HEK293 (cell line): ENCODE measurements at regions not wholly inside any gene's neighbourhood (a gene's known extent, or its start where the extent isn't known, plus 50 kb on each side); places are given as distances from the start of the nearest gene placed in this dataset.

Experiments used
- CTCF ChIA-PET: fragments of 350-600 bp; formaldehyde crosslinking; extraction: SDS; loops from one replicate; lab custom pipeline; 2021; ENCODE audit warnings: antibody characterized with exemption; lab: Yijun Ruan, JAX
- POLR2A ChIA-PET: fragments of 300-600 bp; formaldehyde crosslinking; extraction: SDS; loops from one replicate; lab custom pipeline; 2020; ENCODE audit warnings: antibody characterized with exemption, inconsistent platforms; lab: Yijun Ruan, JAX
- H3K27ac ChIP-seq: fragments of 200-500 bp; sonication (Bioruptor generic); 2 replicates; pipeline ENCODE4 v1.5.1; 2014; ENCODE audit warnings: low read depth, low read length, control low read depth, inconsistent platforms; ENCODE audit errors: extremely low read depth
- H3K36me3 ChIP-seq, 2 experiments: fragments of 200-500 bp in 1 of 2; sonication (Bioruptor generic) in 1 of 2; 1 replicate in 1 of 2; 2 replicates in 1 of 2; pipeline ENCODE4 v1.5.1; 2014 to 2017; ENCODE audit warnings: inconsistent platforms in 2 of 2, low read length in 2 of 2; ENCODE audit not compliant: control insufficient read depth in 2 of 2, insufficient read depth in 1 of 2
- H3K4me1 ChIP-seq: fragments of 200-500 bp; sonication (Bioruptor generic); 2 replicates; pipeline ENCODE4 v1.5.1; 2014; ENCODE audit warnings: mild to moderate bottlenecking, low read length, inconsistent platforms; ENCODE audit not compliant: control insufficient read depth, insufficient read depth
- H3K4me3 ChIP-seq: 2 replicates; pipeline ENCODE4 v1.5.1; 2011; ENCODE audit warnings: low read depth, mild to moderate bottlenecking, control low read depth, low read length, moderate library complexity
- H3K9me3 ChIP-seq: fragments of 200-500 bp; sonication (Bioruptor generic); 2 replicates; pipeline ENCODE4 v1.5.1; 2014; ENCODE audit warnings: low read depth, low read length, inconsistent platforms; ENCODE audit not compliant: control insufficient read depth, insufficient read depth
- AEBP2 ChIP-seq: fragments of 450-650 bp; formaldehyde crosslinking; IDR thresholded peaks from 2 replicates; pipeline ENCODE4 v1.5.1; 2016; ENCODE audit warnings: missing biosample characterization, missing genetic modification characterization, borderline replicate concordance
- OSR2 ChIP-seq: fragments of 450-650 bp; formaldehyde crosslinking; IDR thresholded peaks from 2 replicates; pipeline ENCODE4 v1.5.1; 2016; ENCODE audit warnings: missing biosample characterization, missing genetic modification characterization
- WT1 ChIP-seq: fragments of 450-650 bp; formaldehyde crosslinking; IDR thresholded peaks from 2 replicates; pipeline ENCODE4 v1.5.1; 2016; ENCODE audit warnings: missing biosample characterization, missing genetic modification characterization
- YY2 ChIP-seq: fragments of 450-650 bp; formaldehyde crosslinking; IDR thresholded peaks from 2 replicates; pipeline ENCODE4 v1.5.1; 2016; ENCODE audit warnings: missing biosample characterization, missing genetic modification characterization
- ZBTB17 ChIP-seq: fragments of 450-650 bp; formaldehyde crosslinking; IDR thresholded peaks from 2 replicates; pipeline ENCODE4 v1.5.1; 2016; ENCODE audit warnings: missing biosample characterization, missing genetic modification characterization
- ZFP37 ChIP-seq: fragments of 450-650 bp; formaldehyde crosslinking; IDR thresholded peaks from 2 replicates; pipeline ENCODE4 v1.5.1; 2016; ENCODE audit warnings: missing biosample characterization, missing genetic modification characterization
- ZNF138 ChIP-seq: fragments of 450-650 bp; formaldehyde crosslinking; IDR thresholded peaks from 2 replicates; pipeline ENCODE4 v1.5.1; 2016; ENCODE audit warnings: missing biosample characterization, missing genetic modification characterization, borderline replicate concordance
- ZNF146 ChIP-seq: fragments of 450-650 bp; formaldehyde crosslinking; IDR thresholded peaks from 2 replicates; pipeline ENCODE4 v1.5.1; 2016; ENCODE audit warnings: missing biosample characterization, missing genetic modification characterization
- ZNF157 ChIP-seq: fragments of 450-650 bp; formaldehyde crosslinking; IDR thresholded peaks from 2 replicates; pipeline ENCODE4 v1.5.1; 2016; ENCODE audit warnings: missing biosample characterization, missing genetic modification characterization
- ZNF24 ChIP-seq: fragments of 450-650 bp; formaldehyde crosslinking; IDR thresholded peaks from 2 replicates; pipeline ENCODE4 v1.5.1; 2016; ENCODE audit warnings: missing biosample characterization, missing genetic modification characterization
- ZNF335 ChIP-seq: fragments of 450-650 bp; formaldehyde crosslinking; conservative IDR thresholded peaks from 2 replicates; pipeline ENCODE4 v1.5.1; 2016; ENCODE audit warnings: missing biosample characterization, missing genetic modification characterization
- ZNF501 ChIP-seq: fragments of 450-650 bp; formaldehyde crosslinking; IDR thresholded peaks from 2 replicates; pipeline ENCODE4 v1.5.1; 2016; ENCODE audit warnings: missing biosample characterization, missing genetic modification characterization
- ZNF548 ChIP-seq: fragments of 450-650 bp; formaldehyde crosslinking; IDR thresholded peaks from 2 replicates; pipeline ENCODE4 v1.5.1; 2016; ENCODE audit warnings: missing biosample characterization, missing genetic modification characterization
- ZNF558 ChIP-seq: fragments of 450-650 bp; formaldehyde crosslinking; IDR thresholded peaks from 2 replicates; pipeline ENCODE4 v1.5.1; 2016; ENCODE audit warnings: missing biosample characterization, missing genetic modification characterization
- ZNF560 ChIP-seq: fragments of 450-650 bp; formaldehyde crosslinking; IDR thresholded peaks from 2 replicates; pipeline ENCODE4 v1.5.1; 2017; ENCODE audit warnings: missing biosample characterization, missing genetic modification characterization, borderline replicate concordance
- ZNF571 ChIP-seq: fragments of 450-650 bp; formaldehyde crosslinking; IDR thresholded peaks from 2 replicates; pipeline ENCODE4 v1.5.0; 2017; ENCODE audit warnings: missing biosample characterization, missing genetic modification characterization
- ZSCAN18 ChIP-seq: fragments of 450-650 bp; formaldehyde crosslinking; IDR thresholded peaks from 2 replicates; pipeline ENCODE4 v1.5.1; 2016; ENCODE audit warnings: missing biosample characterization, missing genetic modification characterization
- TF ChIP-seq, protein P1 (sequence below): fragments of 450-650 bp; formaldehyde crosslinking; IDR thresholded peaks from 2 replicates; pipeline ENCODE4 v1.5.1; 2016; ENCODE audit warnings: missing biosample characterization, missing genetic modification characterization

DNA sequence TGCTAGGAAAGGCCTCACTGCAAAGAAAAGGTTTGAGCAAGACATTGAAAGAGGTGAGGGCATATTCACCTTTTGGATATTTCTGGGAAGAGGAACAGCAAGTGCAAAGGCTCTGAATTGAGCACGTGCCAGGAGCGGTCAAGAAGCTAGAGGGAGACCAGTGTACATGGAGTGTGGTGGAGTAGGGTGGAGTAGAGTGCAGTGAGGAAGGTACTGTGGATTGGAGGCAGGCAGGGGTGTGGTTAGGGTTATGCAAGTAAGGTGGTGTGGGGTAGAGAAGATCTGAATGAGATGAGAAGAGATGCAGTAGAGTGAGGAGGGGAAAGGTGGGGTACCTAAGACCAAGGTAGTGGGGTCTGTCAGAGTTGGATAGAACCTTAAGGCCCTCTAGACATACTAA is 119.6 kb downstream of the OMA1 start:
- Histone ChIP-seq H3K4me1 (no peaks in the 10 kb centered on the region), H3K9me3 (no peaks in the 10 kb centered on the region), H3K4me3 (no peak overlapping the region), H3K27ac (no peak overlapping the region), H3K36me3 (no peaks in the 10 kb centered on the region)
- ChIA-PET CTCF (no interaction called here), POLR2A (no interaction called here)
- no peak for TF ChIP-seq ZNF138 (tag by site-specific recombination)
- no peak for TF ChIP-seq ZNF157 (tag by site-specific recombination)
- TF ChIP-seq ZNF560 (tag by site-specific recombination): no peak
- TF ChIP-seq, all 188 proteins: peak for 0

DNA sequence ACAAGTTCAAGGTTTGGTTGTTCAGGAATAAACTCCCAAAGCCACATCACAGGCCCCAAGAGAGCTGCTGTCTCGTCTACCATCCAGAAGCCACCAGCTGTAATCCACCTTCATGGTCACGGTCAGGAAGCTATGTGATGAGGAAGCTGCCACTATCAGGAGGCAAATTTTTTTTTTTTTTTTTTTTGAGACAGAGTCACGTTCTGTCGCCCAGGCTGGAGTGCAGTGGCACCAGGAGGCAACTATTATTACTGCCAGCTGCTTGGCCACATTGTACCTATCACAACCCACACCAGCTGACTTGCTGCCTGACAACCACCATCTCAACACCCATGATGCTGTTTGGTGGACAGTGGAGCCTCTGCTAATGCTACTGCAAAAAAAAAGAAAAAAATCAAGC is 124.1 kb downstream of the OMA1 start:
- no peak overlapping the region for H3K4me3 ChIP-seq
- TF ChIP-seq YY2: no peak
- no peak for TF ChIP-seq ZNF571 (tag by site-specific recombination)
- TF ChIP-seq ZSCAN18 (tag by site-specific recombination): no peak
- no peak for TF ChIP-seq ZBTB17 (tag by site-specific recombination)
- TF ChIP-seq, protein P1, sequence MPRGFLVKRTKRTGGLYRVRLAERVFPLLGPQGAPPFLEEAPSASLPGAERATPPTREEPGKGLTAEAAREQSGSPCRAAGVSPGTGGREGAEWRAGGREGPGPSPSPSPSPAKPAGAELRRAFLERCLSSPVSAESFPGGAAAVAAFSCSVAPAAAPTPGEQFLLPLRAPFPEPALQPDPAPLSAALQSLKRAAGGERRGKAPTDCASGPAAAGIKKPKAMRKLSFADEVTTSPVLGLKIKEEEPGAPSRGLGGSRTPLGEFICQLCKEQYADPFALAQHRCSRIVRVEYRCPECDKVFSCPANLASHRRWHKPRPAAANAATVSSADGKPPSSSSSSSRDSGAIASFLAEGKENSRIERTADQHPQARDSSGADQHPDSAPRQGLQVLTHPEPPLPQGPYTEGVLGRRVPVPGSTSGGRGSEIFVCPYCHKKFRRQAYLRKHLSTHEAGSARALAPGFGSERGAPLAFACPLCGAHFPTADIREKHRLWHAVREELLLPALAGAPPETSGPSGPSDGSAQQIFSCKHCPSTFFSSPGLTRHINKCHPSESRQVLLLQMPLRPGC (tag by site-specific recombination): no peak
- TF ChIP-seq ZNF335 (tag by site-specific recombination): no peak
- H3K27ac ChIP-seq: no peak overlapping the region
- H3K9me3 ChIP-seq: no peaks in the 10 kb centered on the region
- POLR2A ChIA-PET: no interaction called here
- H3K36me3 ChIP-seq: no peaks in the 10 kb centered on the region
- H3K4me1 ChIP-seq: no peaks in the 10 kb centered on the region
- CTCF ChIA-PET: interaction anchor here (0.6 kb wide), 1 partner anchor 318 kb away, joined by 3 read pairs; no protein-coding TSS in a partner anchor

- H3K36me3 ChIP-seq: no peaks in the 10 kb centered on the region
- no peak overlapping the region for H3K27ac ChIP-seq
- H3K4me1 ChIP-seq: no peaks in the 10 kb centered on the region
- H3K4me3 ChIP-seq: no peak overlapping the region
- no peak for TF ChIP-seq ZNF501 (tag by site-specific recombination)
- no peak for TF ChIP-seq WT1 (tag by site-specific recombination)
- TF ChIP-seq ZNF146: no peak
- TF ChIP-seq ZNF24: no peak
- no peak for TF ChIP-seq ZNF548 (tag by site-specific recombination)
- TF ChIP-seq ZNF558 (tag by site-specific recombination): no peak
- TF ChIP-seq OSR2: no peak
- no peak for TF ChIP-seq ZFP37 (tag by site-specific recombination)
- TF ChIP-seq AEBP2: no peak
- H3K9me3 ChIP-seq: no peaks in the 10 kb centered on the region
- CTCF ChIA-PET: no interaction called here
- POLR2A ChIA-PET: no interaction called here
These were observed 128.0 kb downstream of the OMA1 start for GRCh38 chr1:58418283-58419228.
